Keratinocyte (primary cell): ENCODE measurements at regions not wholly inside any gene's neighbourhood (a gene's known extent, or its start where the extent isn't known, plus 50 kb on each side); places are given as distances from the start of the nearest gene placed in this dataset.

ENCODE experiments used
- DNase-seq: peaks from one replicate; pipeline ENCODE4 v3.0.0-alpha.2; 2011; ENCODE audit warnings: low read depth, missing footprints, low spot score
- FAIRE-seq: peaks from 2 replicates; lab custom pipeline; 2011; peaks lifted over from hg19 to GRCh38; lab: Jason Lieb, UNC
- H2AFZ ChIP-seq: 2 replicates; pipeline ENCODE4 v1.6.0; 2012; ENCODE audit warnings: low read length, control low read depth, inconsistent platforms; ENCODE audit not compliant: control insufficient read depth
- H3K27ac ChIP-seq: 2 replicates; pipeline ENCODE4 v1.5.1; 2011; ENCODE audit warnings: low read length; ENCODE audit not compliant: control insufficient read depth, insufficient read depth
- H3K27me3 ChIP-seq: 3 replicates; pipeline ENCODE4 v1.6.0; 2011; ENCODE audit warnings: low read length; ENCODE audit not compliant: control insufficient read depth, insufficient read depth; ENCODE audit errors: extremely low read depth
- H3K36me3 ChIP-seq, 2 experiments: 2 replicates in 1 of 2; 3 replicates in 1 of 2; pipeline ENCODE4 v1.5.1; 2011; ENCODE audit warnings: low read length in 2 of 2, mild to moderate bottlenecking in 1 of 2; ENCODE audit not compliant: control insufficient read depth in 2 of 2, insufficient read depth in 2 of 2; ENCODE audit errors: extremely low read depth in 1 of 2
- H3K4me1 ChIP-seq: 3 replicates; pipeline ENCODE4 v1.5.1; 2011; ENCODE audit warnings: low read length; ENCODE audit not compliant: control insufficient read depth, insufficient read depth; ENCODE audit errors: extremely low read depth
- H3K4me2 ChIP-seq: 3 replicates; pipeline ENCODE4 v1.6.0; 2011; ENCODE audit warnings: low read depth, low read length; ENCODE audit not compliant: control insufficient read depth, insufficient read depth; ENCODE audit errors: extremely low read depth
- H3K4me3 ChIP-seq, 3 experiments: fragments of 200-600 bp in 1 of 3; sonication (generic) in 1 of 3; 2 replicates in 2 of 3; 3 replicates in 1 of 3; pipeline ENCODE4 v1.5.1; 2011 to 2016; ENCODE audit warnings: low read length in 3 of 3, mild to moderate bottlenecking in 3 of 3, control low read depth in 2 of 3, inconsistent platforms in 1 of 3, low read depth in 1 of 3, mixed read lengths in 1 of 3, mixed run types in 1 of 3, moderate library complexity in 1 of 3; ENCODE audit not compliant: control insufficient read depth in 2 of 3, insufficient read depth in 2 of 3; ENCODE audit errors: extremely low read depth in 1 of 3
- H3K79me2 ChIP-seq: 2 replicates; pipeline ENCODE4 v1.6.0; 2012; ENCODE audit warnings: low read length; ENCODE audit not compliant: control insufficient read depth, insufficient read depth
- H3K9ac ChIP-seq: 3 replicates; pipeline ENCODE4 v1.6.0; 2011; ENCODE audit warnings: low read length; ENCODE audit not compliant: control insufficient read depth, insufficient read depth; ENCODE audit errors: extremely low read depth
- H3K9me1 ChIP-seq: 3 replicates; pipeline ENCODE4 v1.6.0; 2011; ENCODE audit warnings: low read length; ENCODE audit not compliant: control insufficient read depth, insufficient read depth; ENCODE audit errors: extremely low read depth
- H3K9me3 ChIP-seq: 2 replicates; pipeline ENCODE4 v1.5.1; 2012; ENCODE audit warnings: low read depth, low read length; ENCODE audit not compliant: control insufficient read depth
- H4K20me1 ChIP-seq: 3 replicates; pipeline ENCODE4 v1.6.0; 2011; ENCODE audit warnings: low read length; ENCODE audit not compliant: control insufficient read depth, insufficient read depth; ENCODE audit errors: extremely low read depth
- EZH2 ChIP-seq: IDR thresholded peaks from one replicate; pipeline ENCODE4 v1.6.1; 2012; ENCODE audit warnings: inconsistent platforms, mild to moderate bottlenecking, low read length, moderate library complexity
- dilution Hi-C: fragments of 300-500 bp; cut with MboI; formaldehyde crosslinking; loops from one replicate; pipeline ENCODE4 v1.7.0; 2020; ENCODE audit warnings: low sequenced_read_pairs; ENCODE audit not compliant: extremely low pct_ligation_motif_present
- TF ChIP-seq, protein P1 (sequence below), 3 experiments: IDR thresholded peaks in 1 of 3; conservative IDR thresholded peaks in 1 of 3; optimal IDR thresholded peaks in 1 of 3; 2 replicates in 2 of 3; 3 replicates in 1 of 3; pipeline versions ENCODE3 to v1.5.1; 2011; ENCODE audit warnings: low read length in 3 of 3, mild to moderate bottlenecking in 3 of 3, moderate library complexity in 2 of 3, control low read depth in 1 of 3, inconsistent platforms in 1 of 3; ENCODE audit not compliant: insufficient read depth in 2 of 3; ENCODE audit errors: extremely low read depth in 1 of 3

DNA sequence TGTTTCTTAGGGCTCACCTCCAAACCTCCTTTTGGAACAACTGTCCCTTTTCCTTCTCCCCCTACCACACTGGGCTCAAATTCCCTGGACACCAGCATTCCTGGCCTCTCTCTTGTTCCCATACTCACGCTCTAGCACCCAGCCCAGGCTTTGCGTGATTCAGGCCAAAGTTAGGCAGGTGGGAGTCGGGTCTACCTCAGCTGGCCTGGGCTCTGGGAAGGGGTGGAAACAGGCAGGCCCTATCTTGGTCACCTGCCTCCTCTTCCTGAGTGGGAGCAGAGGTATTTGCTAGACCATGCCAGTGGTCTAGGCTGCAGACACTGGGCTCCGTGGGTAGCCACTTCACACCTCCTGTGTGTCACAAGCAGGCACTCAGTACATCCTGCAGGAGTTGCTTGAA, 211.1 kb upstream of the MAMLD1 start:
- Histone ChIP-seq H4K20me1 (no peaks in the 10 kb centered on the region), H3K9me3 (no peaks in the 10 kb centered on the region), H3K27ac (no peak overlapping the region), H3K9me1 (no peaks in the 10 kb centered on the region), H3K4me2 (no peak overlapping the region), H3K4me3 (no peak overlapping the region), H3K79me2 (no peaks in the 10 kb centered on the region), H2AFZ (no peak overlapping the region), H3K27me3 (no peaks in the 10 kb centered on the region), H3K36me3 (no peaks in the 10 kb centered on the region), H3K9ac (no peak overlapping the region), H3K4me1 (no peaks in the 10 kb centered on the region)
- FAIRE-seq (no peak), DNase-seq (no peak)
- dilution Hi-C loops, result no loop called here
- TF ChIP-seq EZH2, result no peak
- TF ChIP-seq, protein P1, sequence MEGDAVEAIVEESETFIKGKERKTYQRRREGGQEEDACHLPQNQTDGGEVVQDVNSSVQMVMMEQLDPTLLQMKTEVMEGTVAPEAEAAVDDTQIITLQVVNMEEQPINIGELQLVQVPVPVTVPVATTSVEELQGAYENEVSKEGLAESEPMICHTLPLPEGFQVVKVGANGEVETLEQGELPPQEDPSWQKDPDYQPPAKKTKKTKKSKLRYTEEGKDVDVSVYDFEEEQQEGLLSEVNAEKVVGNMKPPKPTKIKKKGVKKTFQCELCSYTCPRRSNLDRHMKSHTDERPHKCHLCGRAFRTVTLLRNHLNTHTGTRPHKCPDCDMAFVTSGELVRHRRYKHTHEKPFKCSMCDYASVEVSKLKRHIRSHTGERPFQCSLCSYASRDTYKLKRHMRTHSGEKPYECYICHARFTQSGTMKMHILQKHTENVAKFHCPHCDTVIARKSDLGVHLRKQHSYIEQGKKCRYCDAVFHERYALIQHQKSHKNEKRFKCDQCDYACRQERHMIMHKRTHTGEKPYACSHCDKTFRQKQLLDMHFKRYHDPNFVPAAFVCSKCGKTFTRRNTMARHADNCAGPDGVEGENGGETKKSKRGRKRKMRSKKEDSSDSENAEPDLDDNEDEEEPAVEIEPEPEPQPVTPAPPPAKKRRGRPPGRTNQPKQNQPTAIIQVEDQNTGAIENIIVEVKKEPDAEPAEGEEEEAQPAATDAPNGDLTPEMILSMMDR (optimal IDR thresholded peaks at IDR 0.05 in 1 of 3, IDR thresholded peaks at IDR 0.05 in 1 of 3, conservative IDR thresholded peaks at IDR 0.05 in 1 of 3; ENCODE audit: extremely low read depth in 1 of 3, insufficient read depth in 2 of 3, low read length in 3 of 3), result no peak

- TF ChIP-seq EZH2, result no peak
- TF ChIP-seq, protein P1 (optimal IDR thresholded peaks at IDR 0.05 in 1 of 3, IDR thresholded peaks at IDR 0.05 in 1 of 3, conservative IDR thresholded peaks at IDR 0.05 in 1 of 3; ENCODE audit: extremely low read depth in 1 of 3, insufficient read depth in 2 of 3, low read length in 3 of 3), result no peak
- Histone ChIP-seq H3K27me3 (no peaks in the 10 kb centered on the region), H3K4me3 (no peak overlapping the region), H3K4me1 (no peaks in the 10 kb centered on the region), H2AFZ (no peak overlapping the region), H3K9me3 (no peaks in the 10 kb centered on the region), H3K9ac (no peak overlapping the region), H4K20me1 (no peaks in the 10 kb centered on the region), H3K4me2 (no peak overlapping the region), H3K9me1 (no peaks in the 10 kb centered on the region), H3K36me3 (no peaks in the 10 kb centered on the region), H3K79me2 (no peaks in the 10 kb centered on the region), H3K27ac (no peak overlapping the region)
- DNase-seq, result no peak
- no peak for FAIRE-seq
- dilution Hi-C loops, result no loop called here
Observed at GRCh38 chrX:150152546-150152945, 210.6 kb upstream of the MAMLD1 start.
